ENCODE measurements at regions not wholly inside any gene's neighbourhood (a gene's known extent, or its start where the extent isn't known, plus 50 kb on each side); places are given as distances from the start of the nearest gene placed in this dataset.
"Not testable (repeated sequence)": the region's sequence is repeated elsewhere in the genome, so short reads cannot be mapped to it uniquely, and the experiment has no call there.

- H3K36me3 ChIP-seq (ENCODE audit: control insufficient read depth in 2 of 2, insufficient read depth in 1 of 2, low read length in 2 of 2); H3K27ac ChIP-seq (ENCODE audit: extremely low read depth, low read depth, low read length); H3K4me1 ChIP-seq (ENCODE audit: control insufficient read depth, insufficient read depth, low read length); CTCF ChIA-PET; H3K4me3 ChIP-seq (ENCODE audit: low read depth, low read length); H3K9me3 ChIP-seq (ENCODE audit: control insufficient read depth, insufficient read depth, low read depth, low read length); POLR2A ChIA-PET: not testable (repeated sequence)
Measured at GRCh38 chr16:16508344-16508743, 129.4 kb downstream of the NPIPA7 start.

DNA sequence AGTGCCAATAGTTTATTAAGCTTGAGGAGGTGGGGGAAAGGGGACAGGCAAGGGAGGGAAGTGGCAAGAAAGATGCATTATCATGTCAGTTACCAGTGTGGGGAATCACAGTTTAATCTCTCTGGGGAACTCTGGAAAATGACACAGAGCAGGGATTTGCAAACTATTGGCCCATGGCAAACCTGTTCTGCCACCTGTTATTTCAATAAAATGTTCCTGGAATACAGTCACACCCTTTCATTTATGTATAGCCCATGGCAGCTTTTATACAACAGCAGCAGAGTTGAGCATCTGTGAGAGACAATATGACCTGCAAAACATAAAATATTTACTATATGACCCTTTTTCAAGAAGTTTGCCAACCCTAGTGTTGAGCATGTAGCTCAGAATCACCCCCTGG lies 140.5 kb downstream of the NPIPA7 start:
- POLR2A ChIA-PET; H3K9me3 ChIP-seq (ENCODE audit: control insufficient read depth, insufficient read depth, low read depth, low read length); H3K36me3 ChIP-seq (ENCODE audit: control insufficient read depth in 2 of 2, insufficient read depth in 1 of 2, low read length in 2 of 2); H3K27ac ChIP-seq (ENCODE audit: extremely low read depth, low read depth, low read length); H3K4me3 ChIP-seq (ENCODE audit: low read depth, low read length); H3K4me1 ChIP-seq (ENCODE audit: control insufficient read depth, insufficient read depth, low read length); CTCF ChIA-PET: not testable (repeated sequence)

GRCh38 chr16:16521239-16522002 lies 142.5 kb downstream of the NPIPA7 start:
- CTCF ChIA-PET; H3K4me3 ChIP-seq (ENCODE audit: low read depth, low read length): not testable (repeated sequence)

GRCh38 chr16:16526998-16527397 lies 148.1 kb downstream of the NPIPA7 start:
- POLR2A ChIA-PET = not testable (repeated sequence)

More at GRCh38 chr16:16521239-16522002, 142.5 kb downstream of the NPIPA7 start:
- POLR2A ChIA-PET; H3K9me3 ChIP-seq (ENCODE audit: control insufficient read depth, insufficient read depth, low read depth, low read length); H3K27ac ChIP-seq (ENCODE audit: extremely low read depth, low read depth, low read length); H3K36me3 ChIP-seq (ENCODE audit: control insufficient read depth in 2 of 2, insufficient read depth in 1 of 2, low read length in 2 of 2); H3K4me1 ChIP-seq (ENCODE audit: control insufficient read depth, insufficient read depth, low read length): not testable (repeated sequence)

DNA sequence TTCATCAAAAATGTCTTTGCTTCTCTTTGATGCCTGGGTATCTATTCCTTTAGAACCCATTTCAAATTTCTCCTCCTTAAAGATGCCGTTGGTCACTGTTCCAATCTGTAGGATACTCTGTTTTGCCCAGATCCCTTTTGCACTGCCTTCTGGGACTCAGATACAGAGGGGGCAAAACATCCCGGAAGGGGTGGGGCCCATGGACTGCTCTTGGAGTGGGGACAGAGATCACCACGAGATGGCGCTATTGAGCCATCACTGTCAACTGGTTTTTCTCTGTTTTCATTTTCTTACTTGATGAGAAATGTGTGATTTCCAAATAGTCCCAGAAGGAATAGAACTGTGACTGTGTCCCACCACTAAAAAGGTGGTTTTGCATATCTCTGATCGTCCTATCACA lies 151.8 kb downstream of the NPIPA7 start:
- H3K9me3 ChIP-seq (ENCODE audit: control insufficient read depth, insufficient read depth, low read depth, low read length); H3K4me3 ChIP-seq (ENCODE audit: low read depth, low read length); H3K36me3 ChIP-seq (ENCODE audit: control insufficient read depth in 2 of 2, insufficient read depth in 1 of 2, low read length in 2 of 2); H3K27ac ChIP-seq (ENCODE audit: extremely low read depth, low read depth, low read length); CTCF ChIA-PET; POLR2A ChIA-PET; H3K4me1 ChIP-seq (ENCODE audit: control insufficient read depth, insufficient read depth, low read length): not testable (repeated sequence)

More at GRCh38 chr16:16526998-16527397, 148.1 kb downstream of the NPIPA7 start:
- H3K27ac ChIP-seq (ENCODE audit: extremely low read depth, low read depth, low read length); H3K36me3 ChIP-seq (ENCODE audit: control insufficient read depth in 2 of 2, insufficient read depth in 1 of 2, low read length in 2 of 2); CTCF ChIA-PET; H3K4me3 ChIP-seq (ENCODE audit: low read depth, low read length); H3K9me3 ChIP-seq (ENCODE audit: control insufficient read depth, insufficient read depth, low read depth, low read length); H3K4me1 ChIP-seq (ENCODE audit: control insufficient read depth, insufficient read depth, low read length): not testable (repeated sequence)

DNA sequence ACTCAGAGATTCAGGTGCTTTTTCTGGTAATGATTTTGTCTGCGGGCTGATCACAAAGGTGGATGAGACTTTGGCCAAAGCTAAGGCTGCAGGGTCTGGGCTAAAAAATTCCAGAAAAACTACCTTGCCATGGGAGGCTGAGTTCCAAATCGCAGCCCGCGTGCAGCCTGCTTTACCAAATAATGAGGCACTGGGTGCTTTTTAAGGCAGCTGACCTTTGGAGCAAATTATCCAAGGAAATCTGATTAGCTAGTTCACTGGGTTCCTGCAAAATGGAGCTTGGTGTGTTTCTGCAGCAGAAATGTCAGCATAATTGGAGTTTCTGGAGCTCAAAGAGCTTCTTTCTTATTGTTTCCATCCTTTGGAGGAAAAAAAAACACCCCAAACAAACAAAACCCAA lies 156.6 kb downstream of the NPIPA7 start:
- H3K4me1 ChIP-seq (ENCODE audit: control insufficient read depth, insufficient read depth, low read length); H3K36me3 ChIP-seq (ENCODE audit: control insufficient read depth in 2 of 2, insufficient read depth in 1 of 2, low read length in 2 of 2); H3K9me3 ChIP-seq (ENCODE audit: control insufficient read depth, insufficient read depth, low read depth, low read length); POLR2A ChIA-PET; H3K27ac ChIP-seq (ENCODE audit: extremely low read depth, low read depth, low read length); H3K4me3 ChIP-seq (ENCODE audit: low read depth, low read length); CTCF ChIA-PET: not testable (repeated sequence)

- H3K4me1 ChIP-seq (ENCODE audit: control insufficient read depth, insufficient read depth, low read length); H3K36me3 ChIP-seq (ENCODE audit: control insufficient read depth in 2 of 2, insufficient read depth in 1 of 2, low read length in 2 of 2); POLR2A ChIA-PET; H3K4me3 ChIP-seq (ENCODE audit: low read depth, low read length); CTCF ChIA-PET; H3K9me3 ChIP-seq (ENCODE audit: control insufficient read depth, insufficient read depth, low read depth, low read length); H3K27ac ChIP-seq (ENCODE audit: extremely low read depth, low read depth, low read length): not testable (repeated sequence)
Measured at GRCh38 chr16:16536151-16536550, 157.2 kb downstream of the NPIPA7 start.

DNA sequence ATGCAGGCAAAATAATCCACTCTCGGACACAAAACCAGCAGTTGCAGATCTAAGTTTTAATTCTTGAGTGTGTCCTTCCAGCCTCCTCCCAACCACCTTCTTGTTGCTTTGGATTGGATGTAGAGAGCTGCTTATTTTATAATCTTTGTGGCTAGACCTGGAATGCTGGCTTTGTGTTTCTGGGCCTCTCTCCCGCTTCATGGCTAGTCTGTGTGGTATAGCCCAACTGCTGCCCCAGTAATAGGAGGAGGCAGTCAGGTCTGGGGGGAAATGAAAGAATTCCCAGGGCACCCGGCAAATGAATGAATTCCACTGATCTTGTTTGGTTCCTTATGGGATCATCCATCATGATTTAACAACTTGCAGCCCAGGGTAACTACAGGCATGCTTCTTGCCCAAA lies 170.8 kb downstream of the NPIPA7 start:
- H3K4me3 ChIP-seq (ENCODE audit: low read depth, low read length); H3K27ac ChIP-seq (ENCODE audit: extremely low read depth, low read depth, low read length); POLR2A ChIA-PET; H3K9me3 ChIP-seq (ENCODE audit: control insufficient read depth, insufficient read depth, low read depth, low read length); H3K4me1 ChIP-seq (ENCODE audit: control insufficient read depth, insufficient read depth, low read length); H3K36me3 ChIP-seq (ENCODE audit: control insufficient read depth in 2 of 2, insufficient read depth in 1 of 2, low read length in 2 of 2); CTCF ChIA-PET: not testable (repeated sequence)

- H3K4me3 ChIP-seq (ENCODE audit: low read depth, low read length); H3K4me1 ChIP-seq (ENCODE audit: control insufficient read depth, insufficient read depth, low read length); H3K36me3 ChIP-seq (ENCODE audit: control insufficient read depth in 2 of 2, insufficient read depth in 1 of 2, low read length in 2 of 2); CTCF ChIA-PET; H3K27ac ChIP-seq (ENCODE audit: extremely low read depth, low read depth, low read length); H3K9me3 ChIP-seq (ENCODE audit: control insufficient read depth, insufficient read depth, low read depth, low read length); POLR2A ChIA-PET: not testable (repeated sequence)
Measured at GRCh38 chr16:16550824-16551223, 171.9 kb downstream of the NPIPA7 start.

DNA sequence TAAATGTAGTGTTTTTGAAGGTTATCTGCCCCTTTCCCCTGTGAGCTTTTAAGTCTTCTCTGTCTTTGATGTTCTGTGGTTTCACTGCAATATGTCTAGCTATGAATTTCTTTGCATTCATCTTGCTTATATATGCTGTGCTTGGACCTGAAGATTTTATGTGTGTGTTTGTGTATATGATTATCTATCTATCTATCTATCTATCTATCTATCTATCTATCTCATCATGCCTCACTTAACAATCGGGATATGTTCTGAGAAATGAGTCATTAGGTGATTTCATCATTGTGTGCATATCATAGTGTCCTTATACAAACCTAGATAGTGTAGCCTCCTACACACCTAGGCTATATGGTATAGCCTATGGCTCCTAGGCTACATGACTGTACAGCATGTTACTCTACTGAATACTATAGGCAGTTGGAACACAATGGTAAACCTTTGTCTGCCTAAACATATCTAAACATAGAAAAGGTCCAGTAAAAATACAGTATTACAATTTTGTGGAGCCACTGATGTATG lies 173.9 kb downstream of the NPIPA7 start:
- H3K4me1 ChIP-seq (ENCODE audit: control insufficient read depth, insufficient read depth, low read length); H3K4me3 ChIP-seq (ENCODE audit: low read depth, low read length); H3K27ac ChIP-seq (ENCODE audit: extremely low read depth, low read depth, low read length); H3K9me3 ChIP-seq (ENCODE audit: control insufficient read depth, insufficient read depth, low read depth, low read length); POLR2A ChIA-PET; H3K36me3 ChIP-seq (ENCODE audit: control insufficient read depth in 2 of 2, insufficient read depth in 1 of 2, low read length in 2 of 2); CTCF ChIA-PET: not testable (repeated sequence)

DNA sequence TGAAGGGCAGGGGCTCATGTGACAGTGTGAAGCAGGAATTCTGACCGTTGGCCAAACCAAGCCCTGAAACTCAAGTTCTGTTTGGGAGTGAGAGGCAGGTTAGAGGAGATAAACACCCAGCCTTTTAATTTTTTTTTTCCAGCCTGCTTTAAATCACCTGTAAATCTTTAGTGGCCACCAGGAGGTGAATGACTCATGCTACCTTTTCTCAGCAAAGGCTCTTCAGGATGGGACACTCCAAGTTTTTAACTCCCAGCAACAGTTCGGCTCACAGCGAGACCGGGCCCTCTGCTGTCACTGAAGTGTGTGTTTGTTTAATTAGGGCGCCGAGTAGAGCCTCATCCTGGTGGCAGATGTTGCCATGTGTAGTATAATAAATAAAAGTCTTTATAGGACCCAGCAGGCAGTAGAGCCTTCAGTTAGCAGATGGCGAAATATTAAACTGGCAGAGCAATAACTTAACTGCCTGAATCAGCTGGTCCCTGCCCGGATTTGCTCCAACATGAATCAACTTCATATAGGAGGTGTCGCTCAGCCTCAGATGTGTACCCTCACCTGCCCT lies 180.3 kb downstream of the NPIPA7 start:
- H3K4me1 ChIP-seq (ENCODE audit: control insufficient read depth, insufficient read depth, low read length); H3K27ac ChIP-seq (ENCODE audit: extremely low read depth, low read depth, low read length); CTCF ChIA-PET; H3K4me3 ChIP-seq (ENCODE audit: low read depth, low read length); H3K9me3 ChIP-seq (ENCODE audit: control insufficient read depth, insufficient read depth, low read depth, low read length); POLR2A ChIA-PET; H3K36me3 ChIP-seq (ENCODE audit: control insufficient read depth in 2 of 2, insufficient read depth in 1 of 2, low read length in 2 of 2): not testable (repeated sequence)

Measured in HEK293 (cell line).